ENCODE measurements at regions not wholly inside any gene's neighbourhood (a gene's known extent, or its start where the extent isn't known, plus 50 kb on each side); places are given as distances from the start of the nearest gene placed in this dataset.

GRCh38 chr5:38755181-38755580, 90.6 kb upstream of the OSMR start:
- TF ChIP-seq POLR2A (IDR thresholded peaks at IDR 0.05; ENCODE audit: low read length) (no peak), GATA1 (IDR thresholded peaks at IDR 0.05; ENCODE audit: low read depth, low read length) (no peak)

Data from erythroblast (primary cell).